ENCODE measurements at regions not wholly inside any gene's neighbourhood (a gene's known extent, or its start where the extent isn't known, plus 50 kb on each side); places are given as distances from the start of the nearest gene placed in this dataset.

DNA sequence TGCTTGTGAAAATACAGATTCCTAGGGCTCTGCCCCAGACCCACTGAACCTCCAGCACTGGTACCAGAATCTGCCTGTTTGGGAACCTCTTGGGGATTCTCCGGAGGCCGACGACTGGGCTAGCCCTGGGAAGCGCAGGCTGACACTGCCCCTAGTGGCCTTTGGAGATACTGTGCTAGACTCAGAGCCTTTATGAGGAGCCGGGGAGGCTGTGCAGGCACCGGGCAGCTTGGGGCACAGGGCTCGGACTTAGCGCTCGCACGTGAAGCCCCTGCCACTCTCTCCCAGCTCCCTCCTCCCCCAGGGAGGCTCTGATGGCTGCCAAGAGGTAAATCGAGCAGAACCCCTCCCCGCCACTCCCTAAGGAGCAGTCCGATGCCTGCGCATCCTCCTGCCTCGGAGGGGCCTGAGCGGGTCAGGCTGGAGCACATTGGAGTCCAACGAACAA lies 144.6 kb upstream of the TNR start:
- no peak overlapping the region for H3K4me3 ChIP-seq (ENCODE audit: low read depth, low read length)
- TF ChIP-seq, protein P1, sequence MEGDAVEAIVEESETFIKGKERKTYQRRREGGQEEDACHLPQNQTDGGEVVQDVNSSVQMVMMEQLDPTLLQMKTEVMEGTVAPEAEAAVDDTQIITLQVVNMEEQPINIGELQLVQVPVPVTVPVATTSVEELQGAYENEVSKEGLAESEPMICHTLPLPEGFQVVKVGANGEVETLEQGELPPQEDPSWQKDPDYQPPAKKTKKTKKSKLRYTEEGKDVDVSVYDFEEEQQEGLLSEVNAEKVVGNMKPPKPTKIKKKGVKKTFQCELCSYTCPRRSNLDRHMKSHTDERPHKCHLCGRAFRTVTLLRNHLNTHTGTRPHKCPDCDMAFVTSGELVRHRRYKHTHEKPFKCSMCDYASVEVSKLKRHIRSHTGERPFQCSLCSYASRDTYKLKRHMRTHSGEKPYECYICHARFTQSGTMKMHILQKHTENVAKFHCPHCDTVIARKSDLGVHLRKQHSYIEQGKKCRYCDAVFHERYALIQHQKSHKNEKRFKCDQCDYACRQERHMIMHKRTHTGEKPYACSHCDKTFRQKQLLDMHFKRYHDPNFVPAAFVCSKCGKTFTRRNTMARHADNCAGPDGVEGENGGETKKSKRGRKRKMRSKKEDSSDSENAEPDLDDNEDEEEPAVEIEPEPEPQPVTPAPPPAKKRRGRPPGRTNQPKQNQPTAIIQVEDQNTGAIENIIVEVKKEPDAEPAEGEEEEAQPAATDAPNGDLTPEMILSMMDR (conservative IDR thresholded peaks at IDR 0.05; ENCODE audit: low read depth, low read length), result peak; percentile 90
- no peak for DNase-seq (ENCODE audit: low read depth)

DNA sequence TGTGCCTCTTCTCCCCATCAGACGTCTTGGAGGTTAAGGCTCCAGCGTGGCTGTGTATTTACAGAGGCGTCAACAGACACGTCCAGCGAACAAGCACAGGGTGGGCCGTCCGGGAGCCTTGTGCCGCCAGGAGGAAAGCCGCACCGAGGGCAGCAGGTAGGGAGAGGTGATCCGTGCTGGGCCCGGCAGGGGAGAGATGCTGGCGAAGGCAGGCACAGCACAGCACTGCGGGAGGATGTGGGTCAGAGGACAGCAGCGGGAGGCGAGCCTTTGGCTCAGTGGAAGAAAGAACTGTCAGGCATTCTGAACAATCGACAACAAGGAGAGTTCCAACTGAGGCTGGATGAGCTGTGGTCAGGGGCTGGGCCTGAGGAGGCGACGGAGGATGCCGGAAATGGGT lies 144.1 kb upstream of the TNR start:
- DNase-seq (ENCODE audit: low read depth), result no peak
- TF ChIP-seq, protein P1 (conservative IDR thresholded peaks at IDR 0.05; ENCODE audit: low read depth, low read length), result no peak
- H3K4me3 ChIP-seq (ENCODE audit: low read depth, low read length), result no peak overlapping the region

DNA sequence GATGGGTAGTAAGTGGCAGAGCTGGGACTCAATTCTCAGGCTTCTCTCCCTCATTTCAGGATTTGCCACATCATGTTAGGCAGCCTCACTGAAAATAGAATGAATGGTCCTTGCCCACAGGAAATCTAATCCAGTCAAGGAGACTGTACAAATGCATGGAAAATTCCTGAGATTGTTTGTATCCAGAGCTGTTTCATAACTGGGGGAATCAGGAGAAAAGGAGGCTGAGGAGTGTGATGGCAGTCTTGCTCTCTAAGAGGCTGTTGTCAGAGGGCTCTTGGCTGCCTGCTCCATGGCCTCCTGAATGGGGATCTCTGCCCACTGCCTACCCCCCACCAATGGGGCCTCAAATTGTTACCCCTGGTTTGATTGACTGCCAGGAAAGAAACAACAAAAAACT lies 141.9 kb upstream of the TNR start:
- DNase-seq (ENCODE audit: low read depth), result no peak
- no peak overlapping the region for H3K4me3 ChIP-seq (ENCODE audit: low read depth, low read length)
- TF ChIP-seq, protein P1 (conservative IDR thresholded peaks at IDR 0.05; ENCODE audit: low read depth, low read length), result no peak

DNA sequence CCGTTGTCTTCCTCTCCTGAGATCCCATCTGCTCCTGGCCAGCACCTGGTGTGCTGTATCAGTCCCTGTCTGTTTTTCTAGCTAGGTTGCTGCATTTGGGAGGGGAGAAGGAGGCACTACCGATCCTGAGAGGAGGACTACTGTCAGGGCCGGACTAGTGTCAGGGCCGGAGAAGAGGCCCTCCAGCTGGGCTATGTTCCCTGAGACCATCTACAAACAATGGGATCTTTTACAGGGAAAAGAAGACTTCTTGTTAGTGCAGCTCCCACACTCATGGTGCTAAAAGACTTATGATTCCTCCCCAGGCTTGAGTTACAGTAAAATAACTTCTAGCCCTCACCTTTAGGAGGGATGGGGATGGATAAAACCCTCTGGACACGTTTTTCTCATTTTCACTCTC lies 141.0 kb upstream of the TNR start:
- no peak overlapping the region for H3K4me3 ChIP-seq (ENCODE audit: low read depth, low read length)
- no peak for DNase-seq (ENCODE audit: low read depth)
- TF ChIP-seq, protein P1 (conservative IDR thresholded peaks at IDR 0.05; ENCODE audit: low read depth, low read length), result no peak

DNA sequence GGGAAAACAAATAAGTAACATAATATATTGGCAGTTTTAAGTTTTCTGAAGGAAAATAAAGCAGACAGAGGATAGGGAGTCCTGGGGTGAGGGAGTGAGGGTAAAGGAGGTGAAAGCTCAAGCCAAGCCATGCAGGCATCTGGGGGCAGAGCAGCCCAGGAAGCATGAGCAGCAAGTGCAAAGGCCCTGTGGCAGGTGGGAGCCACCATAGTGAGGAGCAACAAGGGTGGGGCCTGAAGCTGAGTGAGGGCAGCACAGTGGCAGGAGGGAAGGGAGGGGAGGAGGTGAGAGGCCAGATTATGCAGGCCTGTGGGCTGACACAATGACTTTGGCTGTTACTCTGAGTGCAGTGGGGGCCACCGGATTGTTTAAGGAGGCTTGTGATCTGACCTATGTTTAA lies 138.8 kb upstream of the TNR start:
- TF ChIP-seq, protein P1 (conservative IDR thresholded peaks at IDR 0.05; ENCODE audit: low read depth, low read length), result no peak
- DNase-seq (ENCODE audit: low read depth), result no peak
- H3K4me3 ChIP-seq (ENCODE audit: low read depth, low read length), result no peak overlapping the region

DNA sequence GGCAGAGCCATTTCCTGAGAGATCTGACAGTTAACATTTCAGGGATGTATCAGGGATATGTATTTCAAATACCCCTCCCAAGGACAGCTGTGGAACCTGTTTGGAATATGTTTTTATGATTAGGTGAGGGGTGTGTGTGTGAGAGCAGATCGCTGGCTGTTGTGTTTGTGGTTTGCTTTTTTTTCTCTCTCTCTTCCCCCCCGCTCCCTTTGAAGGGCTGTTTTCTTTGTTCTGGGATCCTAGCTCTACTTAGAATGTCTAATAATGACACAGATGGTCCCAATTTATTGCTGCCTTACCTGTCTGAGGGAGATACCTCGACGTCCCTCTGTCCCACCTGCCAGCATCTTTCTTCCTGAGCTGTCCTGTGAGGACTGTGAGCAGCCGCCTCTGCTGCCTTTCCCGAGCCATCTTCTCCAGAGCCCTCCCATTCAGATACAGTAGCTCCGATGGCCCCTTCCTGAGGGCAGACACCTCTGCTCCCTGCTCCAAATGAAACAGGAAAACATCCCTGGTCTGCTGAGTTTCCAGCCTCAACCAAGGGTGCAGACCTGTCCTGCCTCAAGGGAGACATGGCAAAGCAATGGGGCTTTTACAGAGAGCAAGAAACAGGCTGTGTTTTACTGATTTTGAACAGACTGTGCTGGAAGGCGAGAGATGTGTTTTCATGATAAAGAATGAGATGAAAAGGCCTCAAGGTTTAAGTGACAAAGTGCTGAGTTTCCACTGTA lies 138.0 kb upstream of the TNR start:
- H3K4me3 ChIP-seq (ENCODE audit: low read depth, low read length), result no peak overlapping the region
- no peak for DNase-seq (ENCODE audit: low read depth)
- TF ChIP-seq, protein P1 (conservative IDR thresholded peaks at IDR 0.05; ENCODE audit: low read depth, low read length), result no peak

DNA sequence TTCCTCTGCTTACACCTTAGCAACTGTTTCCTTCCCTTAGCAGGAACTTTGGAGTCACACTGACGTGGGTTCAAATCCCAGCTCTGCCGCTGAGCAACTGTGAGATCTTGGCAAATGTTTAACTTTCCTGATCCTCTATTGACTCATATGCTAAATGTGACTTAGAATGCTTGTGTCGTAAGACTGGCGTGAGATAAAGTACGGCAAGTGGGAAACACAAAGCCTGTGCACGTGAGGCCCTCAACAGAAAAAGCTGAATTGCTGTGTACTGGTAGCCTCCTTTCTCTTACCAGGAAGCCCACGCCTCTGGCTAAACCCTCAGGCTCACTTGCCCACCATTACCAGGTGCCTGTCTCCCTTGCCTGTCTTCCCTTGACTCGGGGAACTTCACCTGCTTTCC lies 135.4 kb upstream of the TNR start:
- no peak for DNase-seq (ENCODE audit: low read depth)
- TF ChIP-seq, protein P1 (conservative IDR thresholded peaks at IDR 0.05; ENCODE audit: low read depth, low read length), result no peak

More for the DNA sequence above, 135.4 kb upstream of the TNR start:
- no peak overlapping the region for H3K4me3 ChIP-seq (ENCODE audit: low read depth, low read length)
